ENCODE measurements at regions not wholly inside any gene's neighbourhood (a gene's known extent, or its start where the extent isn't known, plus 50 kb on each side); places are given as distances from the start of the nearest gene placed in this dataset.

DNA sequence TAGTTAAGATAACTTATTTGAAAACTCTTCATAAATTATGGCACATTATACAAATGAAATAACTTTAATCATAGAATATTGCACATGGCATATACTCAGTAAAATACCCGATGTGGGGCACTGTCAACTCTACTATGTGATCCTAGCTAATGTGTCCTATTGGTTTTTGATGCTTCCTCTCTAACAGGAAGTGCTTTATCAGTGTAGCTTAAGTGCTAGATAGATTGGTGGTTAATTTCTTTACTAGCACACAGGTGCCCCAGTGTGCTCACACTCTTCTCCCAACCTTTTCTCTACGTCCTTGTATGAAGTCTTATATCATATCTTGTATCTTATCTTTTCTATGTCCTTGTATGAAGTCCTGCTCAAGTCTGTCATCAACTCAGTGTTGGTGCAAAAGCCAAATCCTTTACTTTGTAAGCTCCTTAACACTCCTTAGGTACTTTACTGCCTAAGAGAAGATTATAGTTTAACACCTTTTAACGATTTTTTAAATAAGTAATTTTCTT is 358.9 kb downstream of the CENPW start:
- ChIA-PET POLR2A (no interaction called here), CTCF (no interaction called here)
- TF ChIP-seq, protein P1, sequence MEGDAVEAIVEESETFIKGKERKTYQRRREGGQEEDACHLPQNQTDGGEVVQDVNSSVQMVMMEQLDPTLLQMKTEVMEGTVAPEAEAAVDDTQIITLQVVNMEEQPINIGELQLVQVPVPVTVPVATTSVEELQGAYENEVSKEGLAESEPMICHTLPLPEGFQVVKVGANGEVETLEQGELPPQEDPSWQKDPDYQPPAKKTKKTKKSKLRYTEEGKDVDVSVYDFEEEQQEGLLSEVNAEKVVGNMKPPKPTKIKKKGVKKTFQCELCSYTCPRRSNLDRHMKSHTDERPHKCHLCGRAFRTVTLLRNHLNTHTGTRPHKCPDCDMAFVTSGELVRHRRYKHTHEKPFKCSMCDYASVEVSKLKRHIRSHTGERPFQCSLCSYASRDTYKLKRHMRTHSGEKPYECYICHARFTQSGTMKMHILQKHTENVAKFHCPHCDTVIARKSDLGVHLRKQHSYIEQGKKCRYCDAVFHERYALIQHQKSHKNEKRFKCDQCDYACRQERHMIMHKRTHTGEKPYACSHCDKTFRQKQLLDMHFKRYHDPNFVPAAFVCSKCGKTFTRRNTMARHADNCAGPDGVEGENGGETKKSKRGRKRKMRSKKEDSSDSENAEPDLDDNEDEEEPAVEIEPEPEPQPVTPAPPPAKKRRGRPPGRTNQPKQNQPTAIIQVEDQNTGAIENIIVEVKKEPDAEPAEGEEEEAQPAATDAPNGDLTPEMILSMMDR (IDR thresholded peaks at IDR 0.05; ENCODE audit: low read depth, low read length): no peak
- Histone ChIP-seq H3K9me3 (ENCODE audit: control insufficient read depth, insufficient read depth, low read length) (no peaks in the 10 kb centered on the region), H3K27ac (ENCODE audit: low read depth, low read length) (no peak overlapping the region), H3K27me3 (ENCODE audit: control insufficient read depth, insufficient read depth, low read length) (no peaks in the 10 kb centered on the region), H3K4me3 (ENCODE audit: low read depth, low read length) (no peak overlapping the region)
- DNase-seq (ENCODE audit: low read depth, low spot score): no peak

GRCh38 chr6:126701676-126702560 is 362.0 kb downstream of the CENPW start:
- Histone ChIP-seq H3K27ac (ENCODE audit: low read depth, low read length) (no peak overlapping the region), H3K27me3 (ENCODE audit: control insufficient read depth, insufficient read depth, low read length) (no peaks in the 10 kb centered on the region), H3K4me3 (ENCODE audit: low read depth, low read length) (0 out of 2 replicates have a peak overlapping the region, but pooled peaks have one; percentile 1), H3K9me3 (ENCODE audit: control insufficient read depth, insufficient read depth, low read length) (no peaks in the 10 kb centered on the region)
- ChIA-PET CTCF (no interaction called here), POLR2A (no interaction called here)
- DNase-seq (ENCODE audit: low read depth, low spot score): no peak
- TF ChIP-seq, protein P1 (IDR thresholded peaks at IDR 0.05; ENCODE audit: low read depth, low read length): no peak

- Histone ChIP-seq H3K27me3 (ENCODE audit: control insufficient read depth, insufficient read depth, low read length) (no peaks in the 10 kb centered on the region), H3K9me3 (ENCODE audit: control insufficient read depth, insufficient read depth, low read length) (no peaks in the 10 kb centered on the region), H3K4me3 (ENCODE audit: low read depth, low read length) (no peak overlapping the region), H3K27ac (ENCODE audit: low read depth, low read length) (no peak overlapping the region)
- ChIA-PET CTCF (interaction anchor here (0.7 kb wide), 1 partner anchor 354 kb away, joined by 3 read pairs; no protein-coding TSS in a partner anchor), POLR2A (no interaction called here)
- TF ChIP-seq, protein P1 (IDR thresholded peaks at IDR 0.05; ENCODE audit: low read depth, low read length): no peak
- DNase-seq (ENCODE audit: low read depth, low spot score): no peak
Observed at GRCh38 chr6:126716032-126716431, 376.1 kb downstream of the CENPW start.

DNA sequence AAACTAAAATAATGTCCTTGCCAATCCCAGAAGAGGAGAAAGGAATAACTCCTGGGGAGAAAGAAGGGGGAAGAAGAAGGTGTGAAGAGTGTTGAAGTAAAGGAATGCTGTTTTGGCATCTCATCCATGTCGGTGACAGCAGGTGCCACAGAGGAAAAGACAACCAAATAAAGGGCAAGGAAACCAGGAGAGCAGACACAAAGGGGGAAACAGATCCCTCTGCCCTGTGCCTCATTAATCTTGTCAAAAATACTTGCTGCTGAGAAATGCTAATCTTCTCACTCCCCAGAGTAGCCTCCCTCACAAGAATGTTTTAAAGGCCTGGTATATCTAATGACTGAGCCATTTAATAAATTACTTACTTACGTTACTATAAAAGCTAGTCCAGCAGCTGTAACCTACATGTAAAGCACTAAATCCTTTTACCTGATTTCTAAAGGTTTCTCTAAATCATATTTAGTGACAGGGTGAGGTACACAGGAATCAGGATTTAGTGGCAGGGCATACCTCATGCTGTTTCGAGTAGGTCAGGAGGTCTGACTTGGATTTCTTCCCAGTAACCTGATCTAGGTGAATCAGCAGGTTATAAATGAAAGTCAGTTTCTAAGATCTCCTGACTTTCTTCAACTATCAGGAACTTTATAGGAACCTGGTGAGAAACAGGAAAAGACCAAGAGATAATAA is 377.1 kb downstream of the CENPW start:
- ChIA-PET CTCF (no interaction called here), POLR2A (no interaction called here)
- Histone ChIP-seq H3K27me3 (ENCODE audit: control insufficient read depth, insufficient read depth, low read length) (no peaks in the 10 kb centered on the region), H3K4me3 (ENCODE audit: low read depth, low read length) (no peak overlapping the region), H3K9me3 (ENCODE audit: control insufficient read depth, insufficient read depth, low read length) (no peaks in the 10 kb centered on the region), H3K27ac (ENCODE audit: low read depth, low read length) (no peak overlapping the region)
- TF ChIP-seq, protein P1 (IDR thresholded peaks at IDR 0.05; ENCODE audit: low read depth, low read length): no peak
- no peak for DNase-seq (ENCODE audit: low read depth, low spot score)

Data from AG04450 (cell line).